ENCODE measurements at regions not wholly inside any gene's neighbourhood (a gene's known extent, or its start where the extent isn't known, plus 50 kb on each side); places are given as distances from the start of the nearest gene placed in this dataset.

GRCh38 chr6:3541006-3541585 is 84.2 kb upstream of the SLC22A23 start:
- DNase-seq (ENCODE audit: low read depth) (no peak), FAIRE-seq (no peak)
- no peak overlapping the region for H3K4me3 ChIP-seq (ENCODE audit: low read depth, low read length)
- TF ChIP-seq CTCF (IDR thresholded peaks at IDR 0.05; ENCODE audit: insufficient read depth, low read length, severe bottlenecking) = no peak
- H3K36me3 ChIP-seq (ENCODE audit: control insufficient read depth, insufficient read depth, low read length) = no peaks in the 10 kb centered on the region
- peaks cover 2% of the 10 kb centered on the region for H3K27me3 ChIP-seq (ENCODE audit: control insufficient read depth, insufficient read depth, low read length)

GRCh38 chr6:3540253-3540820 is 83.5 kb upstream of the SLC22A23 start:
- H3K36me3 ChIP-seq (ENCODE audit: control insufficient read depth, insufficient read depth, low read length) = no peaks in the 10 kb centered on the region
- no peak for FAIRE-seq
- H3K4me3 ChIP-seq (ENCODE audit: low read depth, low read length) = no peak overlapping the region
- no peak for TF ChIP-seq CTCF (IDR thresholded peaks at IDR 0.05; ENCODE audit: insufficient read depth, low read length, severe bottlenecking)
- peaks cover 2% of the 10 kb centered on the region for H3K27me3 ChIP-seq (ENCODE audit: control insufficient read depth, insufficient read depth, low read length)
- DNase-seq (ENCODE audit: low read depth) = no peak

- no peaks in the 10 kb centered on the region for H3K36me3 ChIP-seq (ENCODE audit: control insufficient read depth, insufficient read depth, low read length)
- FAIRE-seq = no peak
- TF ChIP-seq CTCF (IDR thresholded peaks at IDR 0.05; ENCODE audit: insufficient read depth, low read length, severe bottlenecking) = no peak
Measured at GRCh38 chr6:3538536-3538935, 81.7 kb upstream of the SLC22A23 start.

GRCh38 chr6:3536901-3537300 is 80.1 kb upstream of the SLC22A23 start:
- Histone ChIP-seq H3K27me3 (ENCODE audit: control insufficient read depth, insufficient read depth, low read length) (peaks cover 2% of the 10 kb centered on the region), H3K4me3 (ENCODE audit: low read depth, low read length) (no peak overlapping the region), H3K36me3 (ENCODE audit: control insufficient read depth, insufficient read depth, low read length) (no peaks in the 10 kb centered on the region)
- TF ChIP-seq CTCF (IDR thresholded peaks at IDR 0.05; ENCODE audit: insufficient read depth, low read length, severe bottlenecking) = no peak
- FAIRE-seq (no peak), DNase-seq (ENCODE audit: low read depth) (no peak)

More at GRCh38 chr6:3538536-3538935, 81.7 kb upstream of the SLC22A23 start:
- peaks cover 2% of the 10 kb centered on the region for H3K27me3 ChIP-seq (ENCODE audit: control insufficient read depth, insufficient read depth, low read length)
- DNase-seq (ENCODE audit: low read depth) = no peak
- H3K4me3 ChIP-seq (ENCODE audit: low read depth, low read length) = no peak overlapping the region

GRCh38 chr6:3535776-3536435 is 79.1 kb upstream of the SLC22A23 start:
- Histone ChIP-seq H3K4me3 (ENCODE audit: low read depth, low read length) (no peak overlapping the region), H3K36me3 (ENCODE audit: control insufficient read depth, insufficient read depth, low read length) (no peaks in the 10 kb centered on the region), H3K27me3 (ENCODE audit: control insufficient read depth, insufficient read depth, low read length) (peaks cover 2% of the 10 kb centered on the region)
- no peak for FAIRE-seq
- DNase-seq (ENCODE audit: low read depth) = no peak
- no peak for TF ChIP-seq CTCF (IDR thresholded peaks at IDR 0.05; ENCODE audit: insufficient read depth, low read length, severe bottlenecking)

All from bronchial epithelial cell (primary cell).